ENCODE measurements at regions not wholly inside any gene's neighbourhood (a gene's known extent, or its start where the extent isn't known, plus 50 kb on each side); places are given as distances from the start of the nearest gene placed in this dataset.

GRCh38 chr17:72354071-72354470 is 233.3 kb downstream of the SOX9 start:
- H3K27me3 ChIP-seq (ENCODE audit: control insufficient read depth in 3 of 3, insufficient read depth in 3 of 3, low read length in 3 of 3) = peaks cover 4 to 15% (median 4%) of the 10 kb centered on the region in 3 donors
- no peak overlapping the region for H3K27ac ChIP-seq (ENCODE audit: low read depth, low read length)
- no peak overlapping the region for H3K4me3 ChIP-seq (ENCODE audit: low read length in 3 of 3)
- H3K36me3 ChIP-seq (ENCODE audit: control insufficient read depth in 3 of 3, insufficient read depth in 3 of 3, low read length in 3 of 3) = no peaks in the 10 kb centered on the region
- no peaks in the 10 kb centered on the region for H3K4me1 ChIP-seq (ENCODE audit: control insufficient read depth in 3 of 3, insufficient read depth in 3 of 3, low read length in 3 of 3)
- H3K9ac ChIP-seq (ENCODE audit: low read depth in 1 of 3, low read length in 3 of 3) = no peak overlapping the region
- H3K9me3 ChIP-seq (ENCODE audit: control insufficient read depth in 3 of 3, low read length in 3 of 3) = peaks cover 0 to 5% (median 3%) of the 10 kb centered on the region in 3 donors

- H3K4me1 ChIP-seq (ENCODE audit: control insufficient read depth in 3 of 3, insufficient read depth in 3 of 3, low read length in 3 of 3) = no peaks in the 10 kb centered on the region
- no peak overlapping the region for H3K9ac ChIP-seq (ENCODE audit: low read depth in 1 of 3, low read length in 3 of 3)
- H3K27me3 ChIP-seq (ENCODE audit: control insufficient read depth in 3 of 3, insufficient read depth in 3 of 3, low read length in 3 of 3) = peaks cover 2 to 6% (median 4%) of the 10 kb centered on the region in 3 donors
- H3K4me3 ChIP-seq (ENCODE audit: low read length in 3 of 3) = no peak overlapping the region
- no peaks in the 10 kb centered on the region for H3K36me3 ChIP-seq (ENCODE audit: control insufficient read depth in 3 of 3, insufficient read depth in 3 of 3, low read length in 3 of 3)
- H3K27ac ChIP-seq (ENCODE audit: low read depth, low read length) = no peak overlapping the region
- H3K9me3 ChIP-seq (ENCODE audit: control insufficient read depth in 3 of 3, low read length in 3 of 3) = peaks cover 0 to 5% (median 3%) of the 10 kb centered on the region in 3 donors
These were observed 237.0 kb downstream of the SOX9 start for GRCh38 chr17:72357764-72358365.

- no peaks in the 10 kb centered on the region for H3K36me3 ChIP-seq (ENCODE audit: control insufficient read depth in 3 of 3, insufficient read depth in 3 of 3, low read length in 3 of 3)
These were observed 237.6 kb downstream of the SOX9 start for GRCh38 chr17:72358465-72358864.

DNA sequence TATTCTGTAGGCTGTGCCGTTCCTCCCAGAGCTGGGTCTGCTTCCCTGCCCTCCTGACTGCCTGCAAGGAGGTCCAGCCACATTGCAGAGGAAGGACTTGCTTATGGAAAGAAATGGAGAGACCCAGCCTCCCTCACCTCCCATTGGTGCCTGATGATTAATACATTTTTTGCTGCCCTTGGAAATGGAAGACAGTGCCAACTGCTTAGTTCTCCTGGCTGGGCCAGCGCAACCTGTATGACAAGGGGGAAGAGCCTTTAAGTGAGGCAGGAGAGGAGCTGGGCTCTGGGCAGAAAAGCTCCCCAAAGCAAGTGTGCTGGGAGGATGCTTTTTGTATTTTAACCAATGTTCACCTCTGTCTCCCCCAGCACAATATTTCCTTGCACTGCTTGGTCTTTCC is 238.5 kb downstream of the SOX9 start:
- H3K4me3 ChIP-seq (ENCODE audit: low read length in 3 of 3) = no peak overlapping the region
- H3K27ac ChIP-seq (ENCODE audit: low read depth, low read length) = no peak overlapping the region
- H3K9me3 ChIP-seq (ENCODE audit: control insufficient read depth in 3 of 3, low read length in 3 of 3) = peaks cover 0 to under 1% (median under 1%) of the 10 kb centered on the region in 3 donors
- H3K27me3 ChIP-seq (ENCODE audit: control insufficient read depth in 3 of 3, insufficient read depth in 3 of 3, low read length in 3 of 3) = peaks cover 5 to 6% (median 5%) of the 10 kb centered on the region in 3 donors
- no peaks in the 10 kb centered on the region for H3K4me1 ChIP-seq (ENCODE audit: control insufficient read depth in 3 of 3, insufficient read depth in 3 of 3, low read length in 3 of 3)
- H3K36me3 ChIP-seq (ENCODE audit: control insufficient read depth in 3 of 3, insufficient read depth in 3 of 3, low read length in 3 of 3) = no peaks in the 10 kb centered on the region
- H3K9ac ChIP-seq (ENCODE audit: low read depth in 1 of 3, low read length in 3 of 3) = no peak overlapping the region

More at GRCh38 chr17:72358465-72358864, 237.6 kb downstream of the SOX9 start:
- Histone ChIP-seq H3K9me3 (ENCODE audit: control insufficient read depth in 3 of 3, low read length in 3 of 3) (peaks cover 0 to 5% (median 3%) of the 10 kb centered on the region in 3 donors), H3K27ac (ENCODE audit: low read depth, low read length) (no peak overlapping the region), H3K9ac (ENCODE audit: low read depth in 1 of 3, low read length in 3 of 3) (no peak overlapping the region), H3K27me3 (ENCODE audit: control insufficient read depth in 3 of 3, insufficient read depth in 3 of 3, low read length in 3 of 3) (peaks cover 2 to 6% (median 4%) of the 10 kb centered on the region in 3 donors), H3K4me1 (ENCODE audit: control insufficient read depth in 3 of 3, insufficient read depth in 3 of 3, low read length in 3 of 3) (no peaks in the 10 kb centered on the region), H3K4me3 (ENCODE audit: low read length in 3 of 3) (no peak overlapping the region)

DNA sequence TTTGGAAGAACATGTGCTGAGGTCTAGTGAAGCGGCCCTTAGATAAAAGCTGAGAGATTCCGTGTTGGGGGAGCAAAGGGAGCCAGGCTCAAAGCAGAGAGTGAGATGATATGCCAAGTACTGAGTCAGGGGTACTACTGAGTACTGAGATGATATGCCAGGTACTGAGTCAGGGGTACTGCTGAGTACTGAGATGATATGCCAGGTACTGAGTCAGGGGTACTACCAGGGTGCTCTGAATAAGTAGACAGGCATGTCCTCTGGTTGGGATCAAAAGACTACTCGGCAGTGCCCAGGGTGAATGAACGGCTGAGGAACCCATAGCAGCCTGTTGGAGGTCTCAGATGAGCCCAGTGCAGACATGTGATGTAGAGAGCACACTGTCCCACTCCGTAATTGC is 239.0 kb downstream of the SOX9 start:
- Histone ChIP-seq H3K27me3 (ENCODE audit: control insufficient read depth in 3 of 3, insufficient read depth in 3 of 3, low read length in 3 of 3) (peaks cover 4 to 7% (median 6%) of the 10 kb centered on the region in 3 donors), H3K9ac (ENCODE audit: low read depth in 1 of 3, low read length in 3 of 3) (no peak overlapping the region), H3K4me3 (ENCODE audit: low read length in 3 of 3) (no peak overlapping the region), H3K4me1 (ENCODE audit: control insufficient read depth in 3 of 3, insufficient read depth in 3 of 3, low read length in 3 of 3) (no peaks in the 10 kb centered on the region), H3K9me3 (ENCODE audit: control insufficient read depth in 3 of 3, low read length in 3 of 3) (no peaks in the 10 kb centered on the region), H3K36me3 (ENCODE audit: control insufficient read depth in 3 of 3, insufficient read depth in 3 of 3, low read length in 3 of 3) (no peaks in the 10 kb centered on the region), H3K27ac (ENCODE audit: low read depth, low read length) (no peak overlapping the region)

DNA sequence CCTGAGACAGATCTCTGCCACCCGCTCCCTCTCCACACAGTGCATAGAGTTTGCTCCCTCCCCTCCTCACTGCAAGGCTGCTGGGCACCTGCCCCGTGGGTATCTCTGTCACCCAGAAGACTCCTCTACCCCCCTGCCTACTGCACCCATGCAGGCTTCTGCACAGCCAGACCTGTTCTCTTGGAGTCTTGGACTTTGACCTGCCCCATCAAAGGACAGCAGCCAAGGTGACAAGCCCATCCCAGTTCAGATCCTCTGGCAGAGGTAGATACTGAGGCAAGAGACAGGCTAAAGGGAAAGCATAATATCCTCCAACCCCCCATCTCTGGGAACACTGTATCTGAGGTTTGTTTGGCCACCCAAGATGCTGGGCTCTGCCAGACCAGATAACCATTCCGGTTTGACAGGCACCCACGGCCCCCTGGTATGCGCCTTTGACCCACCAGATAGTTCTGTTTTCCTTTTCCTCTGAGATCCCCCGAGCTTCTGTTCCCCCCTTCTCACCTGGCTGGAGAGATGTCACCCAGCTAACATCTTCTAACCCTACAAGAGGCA is 239.6 kb downstream of the SOX9 start:
- H3K4me3 ChIP-seq (ENCODE audit: low read length in 3 of 3) = no peak overlapping the region
- no peaks in the 10 kb centered on the region for H3K4me1 ChIP-seq (ENCODE audit: control insufficient read depth in 3 of 3, insufficient read depth in 3 of 3, low read length in 3 of 3)
- no peak overlapping the region for H3K9ac ChIP-seq (ENCODE audit: low read depth in 1 of 3, low read length in 3 of 3)
- no peak overlapping the region for H3K27ac ChIP-seq (ENCODE audit: low read depth, low read length)
- no peaks in the 10 kb centered on the region for H3K36me3 ChIP-seq (ENCODE audit: control insufficient read depth in 3 of 3, insufficient read depth in 3 of 3, low read length in 3 of 3)
- H3K9me3 ChIP-seq (ENCODE audit: control insufficient read depth in 3 of 3, low read length in 3 of 3) = no peaks in the 10 kb centered on the region
- H3K27me3 ChIP-seq (ENCODE audit: control insufficient read depth in 3 of 3, insufficient read depth in 3 of 3, low read length in 3 of 3) = peaks cover 4 to 7% (median 6%) of the 10 kb centered on the region in 3 donors

GRCh38 chr17:72361892-72362291 is 241.1 kb downstream of the SOX9 start:
- Histone ChIP-seq H3K9ac (ENCODE audit: low read depth in 1 of 3, low read length in 3 of 3) (no peak overlapping the region), H3K9me3 (ENCODE audit: control insufficient read depth in 3 of 3, low read length in 3 of 3) (no peaks in the 10 kb centered on the region), H3K27me3 (ENCODE audit: control insufficient read depth in 3 of 3, insufficient read depth in 3 of 3, low read length in 3 of 3) (peaks cover 4 to 7% (median 6%) of the 10 kb centered on the region in 3 donors), H3K4me3 (ENCODE audit: low read length in 3 of 3) (no peak overlapping the region), H3K36me3 (ENCODE audit: control insufficient read depth in 3 of 3, insufficient read depth in 3 of 3, low read length in 3 of 3) (no peaks in the 10 kb centered on the region), H3K4me1 (ENCODE audit: control insufficient read depth in 3 of 3, insufficient read depth in 3 of 3, low read length in 3 of 3) (no peaks in the 10 kb centered on the region), H3K27ac (ENCODE audit: low read depth, low read length) (no peak overlapping the region)

- Histone ChIP-seq H3K36me3 (ENCODE audit: control insufficient read depth in 3 of 3, insufficient read depth in 3 of 3, low read length in 3 of 3) (no peaks in the 10 kb centered on the region), H3K9ac (ENCODE audit: low read depth in 1 of 3, low read length in 3 of 3) (no peak overlapping the region), H3K9me3 (ENCODE audit: control insufficient read depth in 3 of 3, low read length in 3 of 3) (no peaks in the 10 kb centered on the region), H3K4me3 (ENCODE audit: low read length in 3 of 3) (no peak overlapping the region), H3K27ac (ENCODE audit: low read depth, low read length) (no peak overlapping the region), H3K27me3 (ENCODE audit: control insufficient read depth in 3 of 3, insufficient read depth in 3 of 3, low read length in 3 of 3) (peaks cover 4 to 7% (median 6%) of the 10 kb centered on the region in 3 donors), H3K4me1 (ENCODE audit: control insufficient read depth in 3 of 3, insufficient read depth in 3 of 3, low read length in 3 of 3) (no peaks in the 10 kb centered on the region)
These were observed 241.7 kb downstream of the SOX9 start for GRCh38 chr17:72362376-72363088.

DNA sequence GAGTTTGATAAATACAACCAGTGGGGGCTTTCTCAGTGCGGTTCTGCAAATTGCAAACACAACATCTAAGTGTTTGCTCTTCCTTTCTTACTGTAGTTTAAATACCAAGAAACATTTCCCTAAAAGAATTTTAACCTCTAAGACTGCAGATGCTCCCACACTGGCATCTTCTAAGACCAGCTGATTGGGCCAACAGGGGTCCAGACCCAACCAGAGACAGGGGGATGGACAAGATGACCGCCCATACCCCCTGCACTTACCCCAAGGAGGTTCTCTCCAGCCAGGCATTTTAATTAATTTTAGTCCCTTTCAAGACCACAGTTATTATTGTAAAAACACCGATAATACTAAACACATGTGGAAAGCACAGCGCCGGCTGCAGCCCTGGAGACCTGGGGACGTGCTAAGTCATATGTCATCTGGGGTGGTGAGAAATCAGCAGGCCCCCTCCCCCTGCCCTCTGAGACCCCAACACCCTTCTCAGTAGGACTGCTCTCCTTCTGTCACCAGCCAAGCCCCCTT is 242.3 kb downstream of the SOX9 start:
- H3K9ac ChIP-seq (ENCODE audit: low read depth in 1 of 3, low read length in 3 of 3) = no peak overlapping the region
- no peaks in the 10 kb centered on the region for H3K36me3 ChIP-seq (ENCODE audit: control insufficient read depth in 3 of 3, insufficient read depth in 3 of 3, low read length in 3 of 3)
- peaks cover 4 to 7% (median 6%) of the 10 kb centered on the region in 3 donors for H3K27me3 ChIP-seq (ENCODE audit: control insufficient read depth in 3 of 3, insufficient read depth in 3 of 3, low read length in 3 of 3)
- H3K9me3 ChIP-seq (ENCODE audit: control insufficient read depth in 3 of 3, low read length in 3 of 3) = no peaks in the 10 kb centered on the region
- no peak overlapping the region for H3K4me3 ChIP-seq (ENCODE audit: low read length in 3 of 3)
- H3K4me1 ChIP-seq (ENCODE audit: control insufficient read depth in 3 of 3, insufficient read depth in 3 of 3, low read length in 3 of 3) = no peaks in the 10 kb centered on the region
- H3K27ac ChIP-seq (ENCODE audit: low read depth, low read length) = no peak overlapping the region

Measured in skeletal muscle tissue (tissue), 3 donors.